Heart right ventricle (tissue), 16 donors: ENCODE measurements at regions not wholly inside any gene's neighbourhood (a gene's known extent, or its start where the extent isn't known, plus 50 kb on each side); places are given as distances from the start of the nearest gene placed in this dataset.

ENCODE experiments used
- ATAC-seq, 8 donors: fragments of 200-7000 bp; cut with Tn5 transposase; one replicate each; pipeline ENCODE4 v1.9.1; 2020; ENCODE audit warnings: mild to moderate bottlenecking in 8 of 8, moderate library complexity in 8 of 8, moderate number of reproducible peaks in 1 of 8
- DNase-seq, 2 donors: peaks; one replicate each; pipeline ENCODE4 v3.0.0-alpha.2; 2020
- H3K27ac ChIP-seq, 10 donors: fragments of 200-600 bp; sonication (generic) in 2 of 10; one replicate each; pipeline versions ENCODE4 v1.5.0 to v1.8.0; 2020 to 2022; ENCODE audit warnings: mild to moderate bottlenecking in 3 of 10
- H3K27me3 ChIP-seq, 7 donors: fragments of 200-600 bp; one replicate each; pipeline ENCODE4 v1.8.0; 2021 to 2022; ENCODE audit warnings: mild to moderate bottlenecking in 2 of 7
- H3K36me3 ChIP-seq, 9 donors: fragments of 200-600 bp; sonication (generic) in 1 of 9; one replicate each; pipeline versions ENCODE4 v1.5.0 to v1.8.0; 2020 to 2022; ENCODE audit warnings: mild to moderate bottlenecking in 2 of 9
- H3K4me1 ChIP-seq, 9 donors: fragments of 200-600 bp; sonication (generic) in 1 of 9; one replicate each; pipeline versions ENCODE4 v1.5.0 to v1.8.0; 2020 to 2022; ENCODE audit warnings: mild to moderate bottlenecking in 4 of 9
- H3K4me3 ChIP-seq, 10 donors: fragments of 200-600 bp; sonication (generic) in 2 of 10; one replicate each; pipeline versions ENCODE4 v1.5.0 to v1.8.0; 2020 to 2022; ENCODE audit warnings: mild to moderate bottlenecking in 7 of 10, moderate library complexity in 2 of 10
- H3K9me3 ChIP-seq, 11 donors: fragments of 200-600 bp in 10 of 11; sonication (generic) in 2 of 11; one replicate each; pipeline versions ENCODE4 v1.5.0 to v1.8.0; 2013 to 2022; ENCODE audit warnings: mild to moderate bottlenecking in 2 of 11, control low read depth in 1 of 11, moderate library complexity in 1 of 11
- CTCF ChIP-seq, 9 donors: fragments of 200-600 bp; sonication (generic) in 2 of 9; IDR thresholded peaks; one replicate each; pipeline versions ENCODE4 v1.5.0 to v1.8.0; 2021 to 2022; ENCODE audit warnings: antibody characterized with exemption in 9 of 9, mild to moderate bottlenecking in 5 of 9, moderate library complexity in 1 of 9
- WGBS, 2 donors: extraction: QIAGEN DNeasy Blood & Tissue Kit; methylation state at CpG; one replicate each; pipeline ENCODE4 v1.1.7; 2013; ENCODE audit warnings: inconsistent platforms in 1 of 2; 5-methylcytosine and 5-hydroxymethylcytosine counted together
- intact Hi-C, 10 donors: fragments of 100-400 bp; cut with DNase I; formaldehyde crosslinking; loops; one replicate each; pipeline versions ENCODE4 v1.11.1 to v1.14.2; 2022
- donor health status: Arrhythmogenic right ventricular cardiomyopathy.
- donor health status: ischemic (EF 13 %, LVEDD 7.1; RV severe dilation, severe dysfunction).
- donor health status: healthy with polysubstance abuse.
- donor health status: DM: no; HTN: yes; CAD: no.
- donor health status: DM: no; HTN: no; CAD: no.
- donor health status: ischemic (EF 25% LVEDD 6.9; RV normal size, moderate dysfunction).
- donor health status: ischemic (EF 25% LVEDD 5.7; RV mildly dilated, moderate dysfunction).
- donor health status: healthy.
- donor health status: DM: yes; HTN: yes; CAD: no.
- donor health status: Ischemic cardiomyopathy.
- donor health status: ischemic (EF 35%, LVEDD 5.7; RV mildly dilated, moderate dysfunction).
- donor health status: nonischemic (EF 11% LVEDD 7.7; RV severe dilation, severe dysfunction).
- donor health status: DM: yes; HTN: yes; CAD: no.
- donor health status: PGD.
- donor health status: ischemic (EF 29% LVEDD 5.4; RV normal size, mild dysfunction).
- donor health status: nonischemic (EF 23%, LVEDD 6.1; RV moderate dilation, normal function).

GRCh38 chr6:163902993-163903392 is 488.5 kb downstream of the QKI start:
- DNase-seq (no peak), ATAC-seq (no peak)
- Histone ChIP-seq H3K4me1 (no peaks in the 10 kb centered on the region), H3K9me3 (no peaks in the 10 kb centered on the region), H3K27me3 (no peaks in the 10 kb centered on the region), H3K4me3 (no peak overlapping the region), H3K36me3 (no peaks in the 10 kb centered on the region), H3K27ac (no peak overlapping the region)
- WGBS, 2 donors, result 94 to 98% methylated on average over 8 of the region's 8 CpGs
- intact Hi-C loops, result no loop called here
- no peak for TF ChIP-seq CTCF (IDR thresholded peaks at IDR 0.05)

DNA sequence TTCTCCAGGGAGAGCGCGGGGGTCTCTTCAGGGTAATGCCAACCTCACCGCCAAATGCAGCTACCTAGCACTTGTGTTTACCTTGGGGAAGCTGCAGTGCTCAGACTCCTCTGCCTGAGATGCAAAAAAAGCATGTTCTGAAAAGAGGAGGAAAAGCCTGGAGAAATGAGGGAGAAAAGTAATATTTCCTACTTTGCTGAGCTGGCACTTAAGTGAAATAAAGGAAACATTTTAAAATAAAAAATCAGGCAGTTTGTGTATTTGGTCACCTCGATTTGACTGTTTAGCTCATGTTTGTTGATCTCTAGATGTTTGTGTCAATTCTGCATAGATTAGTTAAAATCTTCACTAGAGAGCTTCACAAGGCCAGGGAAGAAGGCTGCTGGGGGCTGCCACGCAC is 487.2 kb downstream of the QKI start:
- Histone ChIP-seq H3K27me3 (no peaks in the 10 kb centered on the region), H3K27ac (no peak overlapping the region), H3K4me3 (no peak overlapping the region), H3K9me3 (peaks cover 0 to 3% (median 0%) of the 10 kb centered on the region in 11 donors), H3K36me3 (no peaks in the 10 kb centered on the region), H3K4me1 (no peaks in the 10 kb centered on the region)
- intact Hi-C loops, result no loop called here
- 96 to 98% methylated on average over 5 of the region's 5 CpGs for WGBS, 2 donors
- no peak for TF ChIP-seq CTCF (IDR thresholded peaks at IDR 0.05)
- no peak for ATAC-seq
- no peak for DNase-seq

GRCh38 chr6:163900570-163900969 is 486.1 kb downstream of the QKI start:
- Histone ChIP-seq H3K9me3 (peaks cover 0 to 3% (median 0%) of the 10 kb centered on the region in 11 donors), H3K36me3 (no peaks in the 10 kb centered on the region), H3K4me1 (no peaks in the 10 kb centered on the region), H3K27me3 (no peaks in the 10 kb centered on the region), H3K27ac (no peak overlapping the region), H3K4me3 (no peak overlapping the region)
- intact Hi-C loops, result no loop called here
- ATAC-seq (no peak), DNase-seq (no peak)
- TF ChIP-seq CTCF (IDR thresholded peaks at IDR 0.05), result no peak
- 93 to 95% methylated on average over 4 of the region's 4 CpGs for WGBS, 2 donors

DNA sequence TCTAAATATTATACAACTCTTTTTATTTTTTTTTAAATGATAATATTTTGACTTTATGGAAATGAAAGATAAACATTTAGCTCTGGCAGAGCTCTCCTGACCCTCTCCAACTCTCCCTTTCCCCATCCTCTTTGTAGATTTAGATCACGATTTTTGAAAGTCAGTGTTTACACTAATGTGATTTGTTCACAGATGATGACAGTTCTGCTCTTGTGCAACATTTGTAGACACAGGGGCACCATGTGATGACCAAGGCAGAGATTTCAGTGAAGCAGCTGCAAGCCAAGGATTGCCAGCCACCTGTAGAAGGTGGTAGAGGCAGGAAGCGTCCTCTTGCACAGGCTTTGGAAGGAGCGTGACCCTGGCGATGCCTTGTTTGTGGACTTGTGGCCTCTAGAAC is 483.2 kb downstream of the QKI start:
- no peaks in the 10 kb centered on the region for H3K27me3 ChIP-seq
- TF ChIP-seq CTCF (IDR thresholded peaks at IDR 0.05), result no peak
- H3K9me3 ChIP-seq, result peaks cover 0 to 3% (median 0%) of the 10 kb centered on the region in 11 donors
- H3K36me3 ChIP-seq, result no peaks in the 10 kb centered on the region
- no peak overlapping the region for H3K4me3 ChIP-seq
- no peak for ATAC-seq
- DNase-seq, result no peak
- no peak overlapping the region for H3K27ac ChIP-seq
- intact Hi-C loops, result no loop called here
- H3K4me1 ChIP-seq, result no peaks in the 10 kb centered on the region
- WGBS, 2 donors, result 94 to 98% methylated on average over 4 of the region's 4 CpGs

DNA sequence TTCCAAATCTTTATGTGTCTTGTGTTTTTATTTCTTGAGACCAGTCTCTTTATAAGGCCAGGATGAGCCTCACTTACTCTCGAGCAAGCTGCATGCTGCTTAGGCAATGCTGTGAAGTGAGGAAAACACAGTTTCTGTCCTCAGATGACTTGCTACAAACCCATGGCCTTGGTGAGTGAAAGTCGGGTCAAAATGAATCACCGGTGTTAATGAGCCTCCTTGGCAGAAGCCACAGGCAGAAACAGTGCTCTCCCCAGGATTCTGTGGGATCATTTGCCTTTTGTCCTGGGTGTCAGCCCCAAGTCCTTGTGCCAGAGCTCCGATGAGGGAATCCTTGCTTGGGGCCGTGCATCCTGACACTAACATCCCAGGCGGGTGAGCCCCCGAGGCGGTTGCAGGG is 482.5 kb downstream of the QKI start:
- DNase-seq, result no peak
- Histone ChIP-seq H3K27ac (no peak overlapping the region), H3K4me3 (no peak overlapping the region), H3K4me1 (no peaks in the 10 kb centered on the region), H3K27me3 (no peaks in the 10 kb centered on the region), H3K9me3 (peaks cover 0 to 3% (median 0%) of the 10 kb centered on the region in 11 donors), H3K36me3 (no peaks in the 10 kb centered on the region)
- intact Hi-C loops, result no loop called here
- WGBS, 2 donors, result 84 to 90% methylated on average over 8 of the region's 8 CpGs
- ATAC-seq, result no peak
- no peak for TF ChIP-seq CTCF (IDR thresholded peaks at IDR 0.05)
